NCI-H2029 treated with DMSO at 0.1 percent for 48 hours (cell line): ENCODE measurements at regions not wholly inside any gene's neighbourhood (a gene's known extent, or its start where the extent isn't known, plus 50 kb on each side); places are given as distances from the start of the nearest gene placed in this dataset.

ENCODE experiments used
- DNase-seq: peaks from one replicate; lab custom pipeline; 2025; lab: John Stamatoyannopoulos, UW

DNA sequence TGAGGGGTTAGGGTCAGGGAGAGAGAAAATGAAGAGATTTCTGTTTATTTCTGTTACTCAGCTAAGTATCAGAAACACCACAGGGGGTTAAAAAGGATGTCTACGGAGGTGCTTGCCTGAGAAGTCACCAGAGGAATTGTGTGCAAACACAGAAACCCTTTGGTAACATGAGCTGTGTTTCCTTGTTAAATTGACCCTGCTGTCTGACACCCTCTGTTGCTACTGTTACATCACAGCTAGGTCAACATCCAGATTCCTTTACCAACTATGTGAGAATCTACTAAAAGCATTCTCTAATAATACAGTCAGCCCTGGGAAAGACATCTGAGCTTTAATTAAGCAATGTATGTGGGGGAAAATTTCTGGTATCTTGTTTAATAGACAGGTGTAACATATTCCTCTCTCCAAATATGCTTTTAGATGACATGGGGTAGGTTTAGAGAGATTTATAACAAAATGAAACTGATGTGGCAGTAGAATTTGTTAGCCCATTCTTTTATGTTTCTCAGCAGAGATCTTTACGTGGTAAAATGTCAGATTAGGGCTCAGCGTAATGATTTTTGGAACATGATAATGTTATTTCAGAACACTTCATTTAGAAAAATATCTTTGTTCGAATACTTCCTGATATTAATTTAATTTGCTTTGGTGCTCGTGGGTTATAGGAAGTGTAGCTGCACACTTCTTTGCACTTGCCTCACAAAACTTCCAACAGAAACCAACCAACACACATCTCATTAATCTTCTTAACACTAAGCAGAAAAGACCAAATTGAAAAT is 168.0 kb upstream of the AHR start:
- DNase-seq: no peak

GRCh38 chr7:17131060-17131345 is 167.4 kb upstream of the AHR start:
- no peak for DNase-seq

DNA sequence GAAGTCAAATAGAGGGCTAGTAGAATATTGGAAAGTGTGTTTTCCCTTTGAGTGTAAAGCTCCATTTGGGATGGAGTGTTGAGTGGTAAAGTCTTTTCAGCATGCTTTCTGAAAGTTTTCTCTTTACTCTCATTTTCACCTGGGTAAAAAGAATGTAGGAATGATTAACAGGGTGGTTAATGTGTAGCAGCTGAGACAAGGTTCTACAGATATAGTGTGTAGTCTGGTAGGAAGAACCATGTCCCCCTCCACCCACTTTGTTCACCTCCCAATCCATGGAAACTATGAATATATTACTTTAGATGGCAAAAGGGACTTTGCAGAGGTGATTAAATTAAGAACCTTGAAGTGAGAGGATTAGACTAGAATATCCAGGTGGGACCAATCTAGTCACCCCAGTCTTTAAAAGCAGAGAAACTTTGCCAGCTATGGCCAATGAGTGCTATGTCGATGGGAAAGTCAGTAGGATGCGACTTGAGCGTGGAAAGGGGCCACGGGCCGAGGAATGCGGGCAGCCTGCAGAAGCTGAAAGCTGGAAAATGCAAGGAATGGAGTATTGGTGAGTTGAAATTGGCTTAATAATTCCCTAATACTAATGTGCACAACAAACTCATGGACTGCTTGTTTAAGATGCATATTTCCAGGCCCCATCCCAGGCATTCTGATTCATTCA is 166.3 kb upstream of the AHR start:
- DNase-seq: no peak

DNA sequence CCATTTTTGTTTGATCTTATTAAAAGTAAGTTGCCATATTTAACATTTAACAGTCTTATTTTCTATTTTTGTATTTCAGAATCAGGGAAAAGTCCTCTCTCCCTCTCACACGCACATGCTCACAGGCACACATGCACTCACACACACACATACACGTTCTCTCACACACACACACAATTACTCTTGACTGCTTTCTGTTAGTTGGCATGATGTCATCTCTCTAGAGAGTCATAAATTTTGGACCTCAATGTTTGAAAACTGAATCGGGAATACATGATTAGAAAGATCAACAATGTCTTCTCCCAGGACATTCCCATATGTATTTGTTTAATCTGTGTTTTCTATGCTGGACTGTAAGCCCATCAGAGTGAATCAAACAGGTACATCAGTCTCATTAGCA is 165.7 kb upstream of the AHR start:
- no peak for DNase-seq

GRCh38 chr7:17133977-17134376 is 164.5 kb upstream of the AHR start:
- DNase-seq: no peak

DNA sequence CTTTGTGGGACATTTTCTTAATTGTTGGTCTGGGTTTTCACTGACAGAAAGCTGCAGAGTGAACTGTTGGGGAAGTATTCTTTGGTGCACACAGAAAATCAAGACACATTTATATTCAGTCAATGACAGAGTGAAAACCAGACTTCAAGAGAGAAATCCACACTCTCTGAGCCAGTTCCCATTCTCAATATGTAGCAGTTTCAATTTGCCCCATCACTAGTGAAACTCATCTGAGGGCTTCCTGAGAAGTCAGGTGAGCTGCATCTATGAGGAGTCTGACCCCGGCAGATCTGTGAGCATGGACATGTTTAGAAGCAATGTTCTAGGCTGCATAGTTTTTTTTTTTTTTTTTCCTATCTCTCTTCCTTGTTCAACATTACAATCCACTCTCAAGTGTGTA is 163.7 kb upstream of the AHR start:
- DNase-seq: no peak

DNA sequence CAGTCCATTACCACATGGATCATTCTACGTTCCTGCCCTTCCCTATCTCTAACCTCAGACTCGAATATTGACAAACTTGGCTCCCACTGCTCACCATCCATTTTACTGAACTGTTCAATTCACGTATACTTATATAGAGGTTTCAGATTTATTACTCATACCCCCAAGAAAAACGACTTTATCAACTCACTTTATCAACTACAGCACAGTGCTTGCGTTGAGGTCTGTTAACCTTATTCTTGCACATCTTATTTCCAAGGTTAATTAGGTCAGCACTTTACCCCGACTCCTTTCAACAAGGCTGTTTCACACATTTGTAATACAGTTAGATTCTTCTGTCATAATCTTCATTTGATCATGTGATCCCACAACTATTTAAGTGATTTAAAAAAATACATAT is 162.3 kb upstream of the AHR start:
- no peak for DNase-seq

GRCh38 chr7:17139081-17139480 is 159.4 kb upstream of the AHR start:
- no peak for DNase-seq

DNA sequence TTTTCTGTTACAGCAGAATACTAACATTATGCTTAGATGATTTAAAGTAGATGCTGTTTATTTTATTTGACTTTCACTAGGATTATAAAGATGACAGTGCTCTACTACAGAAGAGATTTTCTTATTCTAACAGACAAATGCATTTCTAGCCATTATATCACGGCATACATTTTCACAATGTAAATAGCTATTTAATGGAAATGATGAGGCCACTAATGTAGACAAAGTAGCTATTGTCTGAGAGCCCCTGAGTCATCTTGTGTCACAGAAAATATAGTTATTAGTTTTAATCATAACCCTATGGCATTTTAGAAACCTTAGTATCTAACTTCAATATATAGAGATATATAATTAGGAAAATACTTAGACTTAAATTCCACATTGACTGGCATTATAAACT is 158.0 kb upstream of the AHR start:
- no peak for DNase-seq

GRCh38 chr7:17142831-17143541 is 155.5 kb upstream of the AHR start:
- DNase-seq: no peak

DNA sequence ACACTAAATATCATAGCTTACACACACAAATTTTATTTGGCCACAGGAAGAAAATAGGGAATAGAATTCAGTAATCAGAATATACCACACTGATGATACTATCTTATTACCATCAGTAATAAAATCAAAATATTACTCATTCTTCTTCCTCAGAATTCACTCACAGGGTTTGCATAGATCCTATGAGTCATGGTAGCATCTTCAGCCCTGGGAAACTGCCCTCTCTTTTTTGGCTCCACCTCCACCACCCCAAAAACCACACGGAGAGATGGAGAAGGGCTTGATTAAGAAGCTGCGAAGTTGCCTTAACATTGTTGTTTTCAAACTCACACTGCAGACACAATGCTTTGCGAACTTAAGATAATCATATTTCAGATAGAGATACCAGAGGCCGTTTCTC is 154.1 kb upstream of the AHR start:
- DNase-seq: no peak

- DNase-seq: no peak
Observed at GRCh38 chr7:17146621-17147020, 151.8 kb upstream of the AHR start.

DNA sequence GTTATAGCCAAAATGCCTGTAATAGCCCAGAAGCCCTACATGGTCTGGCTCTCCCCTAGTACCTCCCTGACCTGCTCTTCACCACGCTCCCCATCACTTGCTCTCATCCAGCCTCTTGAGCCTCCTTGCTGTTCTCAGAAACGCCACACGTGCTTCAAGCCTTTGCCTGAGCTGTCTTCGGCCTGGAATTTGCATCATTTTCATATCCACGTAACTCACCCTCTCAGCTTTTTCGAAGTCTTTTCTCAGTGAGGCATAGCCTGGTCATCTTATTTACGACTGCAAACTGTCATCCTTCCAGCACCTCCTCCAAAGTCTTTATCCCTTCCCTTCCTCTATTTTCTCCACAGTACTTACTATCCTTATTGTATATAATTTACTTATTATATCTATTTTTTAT is 151.0 kb upstream of the AHR start:
- no peak for DNase-seq

DNA sequence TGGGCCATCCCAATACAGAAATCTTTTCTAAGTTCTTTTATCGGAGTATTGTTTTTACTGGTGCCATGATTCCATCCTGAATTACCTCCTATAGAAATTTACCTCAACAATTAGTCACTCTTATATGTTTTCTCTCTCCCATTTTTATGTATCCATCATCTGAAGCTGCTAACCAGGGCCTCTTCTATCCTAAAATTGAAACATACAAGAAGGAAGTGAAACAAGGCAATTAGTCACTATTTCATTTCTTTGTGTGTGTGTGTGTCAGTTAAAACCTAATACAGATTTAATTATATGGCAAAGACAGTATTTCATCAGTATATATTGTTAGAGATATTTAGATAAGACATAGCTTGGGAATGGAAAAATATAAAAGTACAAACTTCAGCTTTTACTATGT is 148.4 kb upstream of the AHR start:
- DNase-seq: no peak

DNA sequence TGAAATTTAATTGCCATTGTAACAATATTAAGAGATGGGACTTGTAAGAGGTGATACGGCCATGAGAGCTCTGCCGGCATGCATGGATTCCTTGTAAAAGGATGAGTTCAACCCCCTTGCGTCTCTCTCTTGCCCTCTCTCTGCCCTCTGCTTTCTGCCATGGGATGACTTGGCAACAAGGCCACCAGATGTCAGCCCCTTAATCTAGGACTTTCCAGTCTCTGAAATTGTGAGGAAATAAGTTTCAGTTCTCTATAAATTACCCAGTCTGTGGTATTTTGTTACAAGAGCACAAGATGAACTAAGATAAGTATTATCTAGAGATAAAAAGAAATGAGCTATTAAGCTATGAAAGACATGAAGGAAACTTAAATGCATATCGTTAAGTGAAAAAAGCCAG is 145.7 kb upstream of the AHR start:
- DNase-seq: no peak

DNA sequence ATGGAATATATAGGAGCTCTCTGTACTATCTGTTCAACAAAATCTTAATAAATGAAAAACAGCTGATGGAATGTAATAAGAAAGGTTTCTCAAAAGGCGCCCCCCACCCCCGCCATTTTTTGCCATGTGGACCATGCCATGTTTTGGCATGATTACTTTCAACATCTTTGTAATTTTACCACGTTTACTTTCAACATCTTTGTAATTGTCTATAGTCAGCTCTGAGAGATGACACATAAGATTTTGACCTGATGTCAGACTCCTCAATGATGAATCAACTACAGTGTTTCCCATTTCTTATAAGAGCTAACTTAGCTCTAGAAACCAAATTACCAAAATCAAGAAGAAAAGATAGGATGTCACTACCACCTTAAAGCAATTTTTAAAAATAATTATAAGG is 144.9 kb upstream of the AHR start:
- DNase-seq: no peak

GRCh38 chr7:17155529-17155928 is 142.9 kb upstream of the AHR start:
- DNase-seq: no peak

DNA sequence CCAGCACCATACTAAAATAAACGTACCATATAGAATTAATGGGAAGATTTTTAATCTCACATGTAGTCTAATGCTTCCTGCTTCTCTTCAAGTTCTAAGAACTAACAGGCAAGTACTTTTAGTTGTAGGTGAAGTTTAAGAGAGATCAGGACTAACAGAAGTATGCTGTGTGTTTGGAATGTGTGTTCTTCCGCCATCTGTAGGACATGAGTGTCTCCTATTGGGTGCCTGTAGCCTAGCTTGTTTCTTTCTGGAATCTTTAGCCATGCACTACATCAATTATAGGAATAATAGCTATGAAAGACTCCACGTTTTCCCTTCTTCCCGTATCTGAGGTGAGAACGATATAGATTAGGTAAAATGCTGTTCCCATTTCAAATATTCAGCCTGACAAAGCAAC is 140.2 kb upstream of the AHR start:
- no peak for DNase-seq

DNA sequence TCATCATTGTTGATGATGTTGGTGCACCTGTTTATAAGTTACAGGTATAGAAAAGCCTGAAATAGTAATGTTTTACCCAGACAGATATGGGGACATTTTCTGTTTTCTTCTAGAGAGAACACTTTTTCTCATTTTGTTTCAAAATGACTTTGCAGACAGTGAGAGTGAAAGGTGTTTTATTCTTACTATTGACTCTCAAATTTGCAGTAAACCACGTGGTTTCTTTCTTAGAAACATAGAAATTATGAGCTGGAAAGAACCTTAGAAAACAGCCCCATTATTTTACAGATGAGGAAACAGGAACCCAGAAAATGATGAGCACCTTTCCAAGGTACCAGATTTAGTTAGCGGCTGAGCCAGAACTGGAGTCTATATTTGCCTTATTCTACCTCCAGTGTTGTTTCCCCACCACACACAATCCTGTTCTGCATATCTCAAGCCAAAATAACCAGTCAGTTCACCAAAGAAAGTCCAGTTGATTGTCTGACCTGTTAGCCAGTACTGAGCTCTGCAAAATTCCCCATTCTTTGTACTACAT is 138.9 kb upstream of the AHR start:
- DNase-seq: no peak

DNA sequence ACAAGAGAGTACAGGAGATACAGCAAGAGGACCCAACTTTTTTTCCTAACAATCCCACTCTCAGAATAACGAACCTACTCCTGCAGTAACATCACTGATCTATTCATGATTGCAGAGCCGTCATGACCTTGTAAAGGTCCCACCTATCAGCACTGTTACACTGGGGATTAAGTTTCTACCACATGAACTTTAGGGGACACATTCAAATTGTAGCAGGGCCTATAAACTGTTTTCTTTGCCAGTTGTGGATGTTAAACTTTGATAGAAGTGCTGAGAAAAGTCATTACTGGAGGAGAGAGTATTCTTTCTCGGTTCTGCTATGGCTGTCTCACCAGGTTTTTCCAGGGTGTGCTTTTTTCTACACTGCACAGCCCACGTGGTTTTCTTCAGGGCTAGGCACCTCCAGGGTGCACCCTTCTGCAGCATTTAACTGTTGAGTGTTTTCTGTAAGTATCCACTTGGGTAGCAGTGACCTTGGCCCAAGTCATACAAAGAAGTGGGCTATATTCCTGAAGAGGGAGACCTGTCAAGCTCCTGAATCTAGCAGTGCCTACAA is 131.6 kb upstream of the AHR start:
- no peak for DNase-seq

DNA sequence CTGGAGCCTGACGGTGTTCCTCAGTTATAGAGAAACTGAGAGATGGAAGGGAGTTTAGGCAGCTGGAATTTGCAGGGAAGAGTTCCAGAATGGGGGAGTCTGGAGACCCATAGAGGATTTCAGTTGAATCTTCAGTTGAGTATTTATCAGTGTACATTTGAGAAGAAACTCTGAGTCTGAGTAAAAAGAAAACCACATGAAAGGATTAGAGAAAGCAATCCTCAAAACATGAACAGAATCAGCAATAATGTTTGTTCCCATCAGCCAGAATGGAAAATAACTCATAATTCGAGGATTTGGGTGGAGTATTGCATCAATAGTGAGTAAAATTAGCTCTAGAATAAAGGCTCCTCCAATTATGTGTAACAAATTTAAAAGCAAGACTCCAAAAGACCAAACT is 130.0 kb upstream of the AHR start:
- DNase-seq: no peak

DNA sequence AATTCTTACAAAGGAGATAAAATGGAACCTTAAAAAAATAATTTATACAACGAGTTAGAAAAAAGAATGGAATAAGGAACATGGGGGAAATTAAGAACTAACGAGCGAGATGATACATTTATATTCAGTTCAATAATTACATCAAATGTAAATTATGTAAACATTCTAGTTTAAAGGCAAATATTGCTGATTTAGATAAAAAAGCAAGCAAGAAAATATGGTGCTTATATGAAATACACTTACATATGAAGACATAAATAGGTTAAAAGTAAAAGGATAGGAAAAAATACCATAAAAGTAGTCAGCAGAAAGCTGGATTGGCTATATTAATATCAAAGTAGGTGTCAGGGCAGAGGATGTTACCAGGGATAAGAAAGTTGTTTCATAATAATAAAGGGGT is 127.0 kb upstream of the AHR start:
- no peak for DNase-seq
